K562 (cell line): ENCODE measurements at regions not wholly inside any gene's neighbourhood (a gene's known extent, or its start where the extent isn't known, plus 50 kb on each side); places are given as distances from the start of the nearest gene placed in this dataset.

Experiments used
- SPI1 ChIP-seq: IDR thresholded peaks from 2 replicates; pipeline ENCODE4 v1.6.1; 2011; ENCODE audit warnings: low read depth, low read length, control low read depth, borderline replicate concordance
- ZKSCAN8 ChIP-seq: fragments of 200-800 bp; sonication (Bioruptor generic); IDR thresholded peaks from 2 replicates; pipeline ENCODE4 v1.6.1; 2016; ENCODE audit warnings: missing genetic modification characterization, missing compliant biosample characterization
- TF ChIP-seq, protein P1 (sequence below), 3 experiments: IDR thresholded peaks in 2 of 3; conservative IDR thresholded peaks in 1 of 3; 2 replicates each; pipeline ENCODE4 v1.5.1; 2011 to 2012; ENCODE audit warnings: low read length in 3 of 3, mild to moderate bottlenecking in 3 of 3, control low read depth in 2 of 3, improper control_type of control experiment in 1 of 3, inconsistent platforms in 1 of 3, low read depth in 1 of 3, mixed read lengths in 1 of 3, moderate library complexity in 1 of 3; ENCODE audit not compliant: insufficient read depth in 2 of 3
- TF ChIP-seq, protein P2 (sequence below): fragments of 450-650 bp; IDR thresholded peaks from 2 replicates; pipeline ENCODE4 v1.6.1; 2017; ENCODE audit warnings: antibody characterized with exemption, mild to moderate bottlenecking
- TF ChIP-seq, protein P3 (sequence below): sonication (generic); formaldehyde crosslinking; IDR thresholded peaks from 2 replicates; pipeline ENCODE4 v1.9.0; 2022; ENCODE audit warnings: mild to moderate bottlenecking, missing genetic modification reagents
- TF ChIP-seq, protein P4 (sequence below): fragments of 450-650 bp; formaldehyde crosslinking; IDR thresholded peaks from 2 replicates; pipeline ENCODE4 v1.4.0; 2022; ENCODE audit warnings: missing genetic modification characterization

DNA sequence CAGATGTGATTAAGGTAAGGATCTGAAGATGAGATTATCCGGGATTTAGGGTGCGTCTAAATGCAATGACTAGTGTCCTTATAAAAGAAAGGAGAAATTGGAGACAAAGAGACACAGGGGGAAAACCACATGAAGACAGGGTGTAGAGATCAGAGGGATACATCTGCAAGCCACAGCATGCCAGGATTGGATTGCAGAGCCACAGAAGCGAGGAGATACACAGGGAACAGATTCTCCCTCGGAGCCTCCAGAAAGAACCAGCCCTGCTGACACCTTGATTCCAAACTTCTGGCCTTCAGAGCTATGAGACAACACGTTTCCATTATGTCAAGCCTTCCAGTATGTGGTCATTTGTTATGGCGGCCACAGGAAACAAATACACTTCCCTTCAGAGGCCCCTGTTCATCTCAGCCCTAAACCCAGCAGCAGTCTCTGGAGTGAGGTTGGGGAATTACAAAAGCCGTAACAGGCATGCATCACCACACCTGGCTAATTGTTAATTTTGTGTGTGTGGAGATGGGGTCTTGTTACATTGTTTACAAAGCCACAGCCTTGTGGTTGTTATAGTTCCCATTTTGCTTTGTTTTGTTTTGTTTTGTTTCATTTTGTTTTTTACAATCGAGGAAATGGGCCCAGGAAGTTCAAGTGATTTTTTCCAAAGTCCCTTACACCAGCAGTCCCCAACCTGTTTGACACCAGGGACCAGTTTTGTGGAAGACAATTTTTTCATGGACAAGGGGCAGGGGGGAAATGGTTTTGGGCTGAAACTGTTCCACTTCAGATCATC lies 51.6 kb upstream of the LYRM9 start:
- TF ChIP-seq, protein P1, sequence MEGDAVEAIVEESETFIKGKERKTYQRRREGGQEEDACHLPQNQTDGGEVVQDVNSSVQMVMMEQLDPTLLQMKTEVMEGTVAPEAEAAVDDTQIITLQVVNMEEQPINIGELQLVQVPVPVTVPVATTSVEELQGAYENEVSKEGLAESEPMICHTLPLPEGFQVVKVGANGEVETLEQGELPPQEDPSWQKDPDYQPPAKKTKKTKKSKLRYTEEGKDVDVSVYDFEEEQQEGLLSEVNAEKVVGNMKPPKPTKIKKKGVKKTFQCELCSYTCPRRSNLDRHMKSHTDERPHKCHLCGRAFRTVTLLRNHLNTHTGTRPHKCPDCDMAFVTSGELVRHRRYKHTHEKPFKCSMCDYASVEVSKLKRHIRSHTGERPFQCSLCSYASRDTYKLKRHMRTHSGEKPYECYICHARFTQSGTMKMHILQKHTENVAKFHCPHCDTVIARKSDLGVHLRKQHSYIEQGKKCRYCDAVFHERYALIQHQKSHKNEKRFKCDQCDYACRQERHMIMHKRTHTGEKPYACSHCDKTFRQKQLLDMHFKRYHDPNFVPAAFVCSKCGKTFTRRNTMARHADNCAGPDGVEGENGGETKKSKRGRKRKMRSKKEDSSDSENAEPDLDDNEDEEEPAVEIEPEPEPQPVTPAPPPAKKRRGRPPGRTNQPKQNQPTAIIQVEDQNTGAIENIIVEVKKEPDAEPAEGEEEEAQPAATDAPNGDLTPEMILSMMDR (IDR thresholded peaks at IDR 0.05 in 2 of 3, conservative IDR thresholded peaks at IDR 0.05 in 1 of 3; ENCODE audit: insufficient read depth in 2 of 3, low read depth in 1 of 3, low read length in 3 of 3): no peak
- TF ChIP-seq, protein P2, sequence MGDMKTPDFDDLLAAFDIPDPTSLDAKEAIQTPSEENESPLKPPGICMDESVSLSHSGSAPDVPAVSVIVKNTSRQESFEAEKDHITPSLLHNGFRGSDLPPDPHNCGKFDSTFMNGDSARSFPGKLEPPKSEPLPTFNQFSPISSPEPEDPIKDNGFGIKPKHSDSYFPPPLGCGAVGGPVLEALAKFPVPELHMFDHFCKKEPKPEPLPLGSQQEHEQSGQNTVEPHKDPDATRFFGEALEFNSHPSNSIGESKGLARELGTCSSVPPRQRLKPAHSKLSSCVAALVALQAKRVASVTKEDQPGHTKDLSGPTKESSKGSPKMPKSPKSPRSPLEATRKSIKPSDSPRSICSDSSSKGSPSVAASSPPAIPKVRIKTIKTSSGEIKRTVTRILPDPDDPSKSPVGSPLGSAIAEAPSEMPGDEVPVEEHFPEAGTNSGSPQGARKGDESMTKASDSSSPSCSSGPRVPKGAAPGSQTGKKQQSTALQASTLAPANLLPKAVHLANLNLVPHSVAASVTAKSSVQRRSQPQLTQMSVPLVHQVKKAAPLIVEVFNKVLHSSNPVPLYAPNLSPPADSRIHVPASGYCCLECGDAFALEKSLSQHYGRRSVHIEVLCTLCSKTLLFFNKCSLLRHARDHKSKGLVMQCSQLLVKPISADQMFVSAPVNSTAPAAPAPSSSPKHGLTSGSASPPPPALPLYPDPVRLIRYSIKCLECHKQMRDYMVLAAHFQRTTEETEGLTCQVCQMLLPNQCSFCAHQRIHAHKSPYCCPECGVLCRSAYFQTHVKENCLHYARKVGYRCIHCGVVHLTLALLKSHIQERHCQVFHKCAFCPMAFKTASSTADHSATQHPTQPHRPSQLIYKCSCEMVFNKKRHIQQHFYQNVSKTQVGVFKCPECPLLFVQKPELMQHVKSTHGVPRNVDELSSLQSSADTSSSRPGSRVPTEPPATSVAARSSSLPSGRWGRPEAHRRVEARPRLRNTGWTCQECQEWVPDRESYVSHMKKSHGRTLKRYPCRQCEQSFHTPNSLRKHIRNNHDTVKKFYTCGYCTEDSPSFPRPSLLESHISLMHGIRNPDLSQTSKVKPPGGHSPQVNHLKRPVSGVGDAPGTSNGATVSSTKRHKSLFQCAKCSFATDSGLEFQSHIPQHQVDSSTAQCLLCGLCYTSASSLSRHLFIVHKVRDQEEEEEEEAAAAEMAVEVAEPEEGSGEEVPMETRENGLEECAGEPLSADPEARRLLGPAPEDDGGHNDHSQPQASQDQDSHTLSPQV: no peak
- TF ChIP-seq, protein P3, sequence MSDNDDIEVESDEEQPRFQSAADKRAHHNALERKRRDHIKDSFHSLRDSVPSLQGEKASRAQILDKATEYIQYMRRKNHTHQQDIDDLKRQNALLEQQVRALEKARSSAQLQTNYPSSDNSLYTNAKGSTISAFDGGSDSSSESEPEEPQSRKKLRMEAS (CRISPR knock-in tag): no peak
- TF ChIP-seq ZKSCAN8 (CRISPR knock-in tag) (no peak), SPI1 (no peak)
- TF ChIP-seq, protein P4, sequence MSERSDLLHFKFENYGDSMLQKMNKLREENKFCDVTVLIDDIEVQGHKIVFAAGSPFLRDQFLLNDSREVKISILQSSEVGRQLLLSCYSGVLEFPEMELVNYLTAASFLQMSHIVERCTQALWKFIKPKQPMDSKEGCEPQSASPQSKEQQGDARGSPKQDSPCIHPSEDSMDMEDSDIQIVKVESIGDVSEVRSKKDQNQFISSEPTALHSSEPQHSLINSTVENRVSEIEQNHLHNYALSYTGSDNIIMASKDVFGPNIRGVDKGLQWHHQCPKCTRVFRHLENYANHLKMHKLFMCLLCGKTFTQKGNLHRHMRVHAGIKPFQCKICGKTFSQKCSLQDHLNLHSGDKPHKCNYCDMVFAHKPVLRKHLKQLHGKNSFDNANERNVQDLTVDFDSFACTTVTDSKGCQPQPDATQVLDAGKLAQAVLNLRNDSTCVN (CRISPR knock-in tag): no peak
